H9 (cell line): ENCODE measurements at regions not wholly inside any gene's neighbourhood (a gene's known extent, or its start where the extent isn't known, plus 50 kb on each side); places are given as distances from the start of the nearest gene placed in this dataset.

Source experiments
- DNase-seq: peaks from one replicate; pipeline ENCODE4 v3.0.0-alpha.2; 2017
- H2AFZ ChIP-seq: one replicate; pipeline ENCODE4 v1.6.1; 2013; ENCODE audit warnings: mild to moderate bottlenecking, low read length, control low read depth, moderate library complexity
- H2AK5ac ChIP-seq: 2 replicates; pipeline ENCODE4 v1.6.1; 2013; ENCODE audit warnings: low read length, control low read depth, mixed read lengths; ENCODE audit not compliant: insufficient read length
- H2BK120ac ChIP-seq: one replicate; pipeline ENCODE4 v1.6.1; 2013; ENCODE audit warnings: low read depth, mild to moderate bottlenecking, low read length, control low read depth, inconsistent platforms; ENCODE audit not compliant: poor library complexity, severe bottlenecking
- H2BK12ac ChIP-seq: 2 replicates; pipeline ENCODE4 v1.6.1; 2013; ENCODE audit warnings: low read length, control low read depth, mixed read lengths, low read depth; ENCODE audit not compliant: insufficient read length
- H2BK15ac ChIP-seq: 2 replicates; pipeline ENCODE4 v1.6.1; 2013; ENCODE audit warnings: low read depth, low read length, control low read depth
- H2BK20ac ChIP-seq: one replicate; pipeline ENCODE4 v1.6.1; 2013; ENCODE audit warnings: low read depth, mild to moderate bottlenecking, low read length, control low read depth, inconsistent platforms; ENCODE audit not compliant: poor library complexity, severe bottlenecking
- H2BK5ac ChIP-seq: 2 replicates; pipeline ENCODE4 v1.6.1; 2013; ENCODE audit warnings: low read length, control low read depth, mixed read lengths; ENCODE audit not compliant: insufficient read length
- H3K14ac ChIP-seq: 2 replicates; pipeline ENCODE4 v1.6.1; 2013; ENCODE audit warnings: low read length, control low read depth; ENCODE audit not compliant: insufficient read depth
- H3K18ac ChIP-seq: 2 replicates; pipeline ENCODE4 v1.6.1; 2013; ENCODE audit warnings: low read depth, mild to moderate bottlenecking, mixed read lengths, low read length, control low read depth; ENCODE audit not compliant: insufficient read length
- H3K23ac ChIP-seq: 2 replicates; pipeline ENCODE4 v1.6.1; 2013; ENCODE audit warnings: low read length, control low read depth, mixed read lengths, low read depth; ENCODE audit not compliant: insufficient read length
- H3K23me2 ChIP-seq: 2 replicates; pipeline ENCODE4 v1.6.1; 2013; ENCODE audit warnings: low read depth, mild to moderate bottlenecking, mixed read lengths, low read length, control low read depth; ENCODE audit not compliant: insufficient read length, poor library complexity, severe bottlenecking
- H3K27ac ChIP-seq: 2 replicates; pipeline ENCODE4 v1.5.1; 2013; ENCODE audit warnings: low read length, control low read depth, mixed read lengths, low read depth; ENCODE audit not compliant: insufficient read length
- H3K27me3 ChIP-seq: 2 replicates; pipeline ENCODE4 v1.6.1; 2013; ENCODE audit warnings: low read length, control low read depth, inconsistent platforms; ENCODE audit not compliant: insufficient read depth
- H3K4ac ChIP-seq: 2 replicates; pipeline ENCODE4 v1.6.1; 2013; ENCODE audit warnings: low read depth, mild to moderate bottlenecking, control low read depth, inconsistent platforms, low read length, moderate library complexity
- H3K4me1 ChIP-seq: 2 replicates; pipeline ENCODE4 v1.6.1; 2013; ENCODE audit warnings: low read length, control low read depth, inconsistent platforms; ENCODE audit not compliant: insufficient read depth
- H3K4me2 ChIP-seq: 2 replicates; pipeline ENCODE4 v1.6.1; 2013; ENCODE audit warnings: low read length, control low read depth, mixed read lengths; ENCODE audit not compliant: insufficient read length, insufficient read depth
- H3K56ac ChIP-seq: 2 replicates; pipeline ENCODE4 v1.6.1; 2013; ENCODE audit warnings: low read depth, mild to moderate bottlenecking, mixed read lengths, low read length, control low read depth; ENCODE audit not compliant: insufficient read length
- H3K79me1 ChIP-seq: 2 replicates; pipeline ENCODE4 v1.6.1; 2013; ENCODE audit warnings: low read depth, mild to moderate bottlenecking, moderate library complexity, low read length, control low read depth, inconsistent platforms; ENCODE audit not compliant: insufficient read depth, poor library complexity, severe bottlenecking
- H3K79me2 ChIP-seq: 2 replicates; pipeline ENCODE4 v1.6.1; 2013; ENCODE audit warnings: low read length, control low read depth, inconsistent platforms; ENCODE audit not compliant: insufficient read depth
- H3K9ac ChIP-seq: 2 replicates; pipeline ENCODE4 v1.6.1; 2013; ENCODE audit warnings: low read length, control low read depth, mixed read lengths; ENCODE audit not compliant: insufficient read length; ENCODE audit errors: extremely low read depth
- H3K9me3 ChIP-seq: one replicate; pipeline ENCODE4 v1.6.1; 2013; ENCODE audit warnings: low read depth, low read length, inconsistent platforms; ENCODE audit not compliant: control insufficient read depth
- H3T11ph ChIP-seq: one replicate; pipeline ENCODE4 v1.6.1; 2013; ENCODE audit warnings: mild to moderate bottlenecking, low read length, control low read depth, inconsistent platforms
- H4K20me1 ChIP-seq: one replicate; pipeline ENCODE4 v1.6.1; 2013; ENCODE audit not compliant: control insufficient read depth, insufficient read length, insufficient read depth
- H4K5ac ChIP-seq: 2 replicates; pipeline ENCODE4 v1.6.1; 2013; ENCODE audit warnings: low read depth, mild to moderate bottlenecking, mixed read lengths, low read length, control low read depth; ENCODE audit not compliant: insufficient read length
- H4K8ac ChIP-seq: replicated peaks from 2 replicates; pipeline ENCODE4 v1.6.1; 2013; ENCODE audit warnings: low read length, control low read depth, mixed read lengths, low read depth; ENCODE audit not compliant: insufficient read length
- H4K91ac ChIP-seq: 2 replicates; pipeline ENCODE4 v1.6.1; 2013; ENCODE audit warnings: low read depth, mild to moderate bottlenecking, moderate library complexity, mixed read lengths, low read length, control low read depth; ENCODE audit not compliant: insufficient read length
- H3K27ac Mint-ChIP-seq, 3 experiments: 2 replicates in 2 of 3; 3 replicates in 1 of 3; pipeline ENCODE4 v1.8.0; 2020 to 2021; ENCODE audit warnings: mixed read lengths in 3 of 3, mild to moderate bottlenecking in 1 of 3, moderate library complexity in 1 of 3
- H3K27me3 Mint-ChIP-seq: 2 replicates; pipeline ENCODE4 v1.8.0; 2021; ENCODE audit warnings: low read depth, mild to moderate bottlenecking, moderate library complexity, mixed read lengths
- H3K36me3 Mint-ChIP-seq, 3 experiments: 2 replicates in 2 of 3; 3 replicates in 1 of 3; pipeline ENCODE4 v1.8.0; 2020 to 2021; ENCODE audit warnings: low read depth in 3 of 3, mixed read lengths in 3 of 3; ENCODE audit not compliant: insufficient read depth in 1 of 3
- H3K4me1 Mint-ChIP-seq, 2 experiments: 2 replicates each; pipeline ENCODE4 v1.8.0; 2020; ENCODE audit warnings: mixed read lengths in 2 of 2
- H3K4me3 Mint-ChIP-seq, 2 experiments: 2 replicates in 1 of 2; 3 replicates in 1 of 2; pipeline ENCODE4 v1.8.0; 2020 to 2021; ENCODE audit warnings: mild to moderate bottlenecking in 2 of 2, mixed read lengths in 2 of 2, moderate library complexity in 1 of 2
- H3K9me3 Mint-ChIP-seq, 2 experiments: 2 replicates in 1 of 2; 3 replicates in 1 of 2; pipeline ENCODE4 v1.8.0; 2020; ENCODE audit warnings: mild to moderate bottlenecking in 2 of 2, mixed read lengths in 2 of 2, moderate library complexity in 1 of 2
- CTCF ChIP-seq: fragments of 200-600 bp; sonication (generic); conservative IDR thresholded peaks from 3 replicates; pipeline ENCODE4 v1.8.0; 2021; ENCODE audit warnings: antibody characterized with exemption, mild to moderate bottlenecking
- WGBS: extraction: QIAGEN DNeasy Blood & Tissue Kit; methylation state at CpG from one replicate; pipeline ENCODE4 v1.1.7; 2013; ENCODE audit warnings: missing lambda C conversion rate, low lambda C conversion rate, mixed read lengths; ENCODE audit not compliant: insufficient read length; ENCODE audit errors: extremely low coverage; 5-methylcytosine and 5-hydroxymethylcytosine counted together

- Mint-ChIP-seq H3K4me1 (peaks cover 20% of the 10 kb centered on the region in 2 experiments), H3K4me3 (no peak overlapping the region), H3K27me3 (no peaks in the 10 kb centered on the region), H3K9me3 (no peaks in the 10 kb centered on the region; a peak in 2 of 5 replicates), H3K36me3 (peaks cover 0 to 21% (median 16%) of the 10 kb centered on the region in 3 experiments; a peak in 5 of 7 replicates), H3K27ac (no peak overlapping the region)
- Histone ChIP-seq H3K56ac (no peak overlapping the region), H4K91ac (no peak overlapping the region), H2AK5ac (peak overlapping the region; percentile 71), H4K20me1 (no peaks in the 10 kb centered on the region), H3K14ac (no peak overlapping the region), H2AFZ (no peak overlapping the region), H3K4me2 (no peak overlapping the region), H4K8ac (no peak overlapping the region), H4K5ac (no peak overlapping the region), H2BK15ac (no peak overlapping the region), H3K27ac (no peak overlapping the region), H3T11ph (no peak overlapping the region), H3K23ac (no peak overlapping the region), H2BK5ac (no peak overlapping the region), H3K18ac (no peak overlapping the region), H3K23me2 (no peaks in the 10 kb centered on the region), H2BK12ac (no peak overlapping the region), H3K79me2 (no peaks in the 10 kb centered on the region), H3K27me3 (no peaks in the 10 kb centered on the region), H2BK20ac (no peak overlapping the region), H2BK120ac (no peak overlapping the region), H3K79me1 (no peaks in the 10 kb centered on the region), H3K9ac (no peak overlapping the region), H3K9me3 (no peaks in the 10 kb centered on the region), H3K4ac (no peak overlapping the region), H3K4me1 (peaks cover 4% of the 10 kb centered on the region; the same call in 1 of the 2 replicates)
- WGBS: no CpG with 5 or more reads among the region's 2 CpGs
- no peak for DNase-seq
- TF ChIP-seq CTCF: no peak
Observed at GRCh38 chr2:117607202-117607601, 207.3 kb upstream of the DDX18 start.
